ENCODE measurements at regions not wholly inside any gene's neighbourhood (a gene's known extent, or its start where the extent isn't known, plus 50 kb on each side); places are given as distances from the start of the nearest gene placed in this dataset.

- TF ChIP-seq POLR2AphosphoS5 (IDR thresholded peaks at IDR 0.05; ENCODE audit: borderline replicate concordance, low read depth, low read length) (no peak), EZH2 (IDR thresholded peaks at IDR 0.05) (no peak)
Observed at GRCh38 chr9:90420211-90420610, 222.4 kb downstream of the DIRAS2 start.
